ENCODE measurements at regions not wholly inside any gene's neighbourhood (a gene's known extent, or its start where the extent isn't known, plus 50 kb on each side); places are given as distances from the start of the nearest gene placed in this dataset.

DNA sequence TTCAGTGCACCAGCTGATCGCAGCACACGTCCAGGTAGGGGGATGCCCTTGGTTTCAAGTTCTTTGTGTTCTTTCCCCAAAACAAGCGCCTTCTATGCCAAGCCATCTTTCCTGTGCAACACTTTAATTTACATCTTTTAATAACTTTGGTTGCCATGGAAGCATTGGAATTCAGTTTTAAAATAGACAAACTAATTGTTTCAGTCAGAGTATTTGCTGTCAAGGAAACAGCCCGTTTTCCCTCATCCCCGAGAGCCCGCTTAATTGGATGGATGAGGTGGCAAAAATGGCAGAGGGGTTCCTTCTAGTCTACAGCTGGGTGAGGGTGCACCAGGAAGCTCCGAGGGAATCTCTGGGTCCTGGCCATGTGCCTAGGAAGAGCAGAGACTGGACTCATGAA is 793.7 kb upstream of the EEF2KMT start:
- H3K4me3 Mint-ChIP-seq: no peak overlapping the region

DNA sequence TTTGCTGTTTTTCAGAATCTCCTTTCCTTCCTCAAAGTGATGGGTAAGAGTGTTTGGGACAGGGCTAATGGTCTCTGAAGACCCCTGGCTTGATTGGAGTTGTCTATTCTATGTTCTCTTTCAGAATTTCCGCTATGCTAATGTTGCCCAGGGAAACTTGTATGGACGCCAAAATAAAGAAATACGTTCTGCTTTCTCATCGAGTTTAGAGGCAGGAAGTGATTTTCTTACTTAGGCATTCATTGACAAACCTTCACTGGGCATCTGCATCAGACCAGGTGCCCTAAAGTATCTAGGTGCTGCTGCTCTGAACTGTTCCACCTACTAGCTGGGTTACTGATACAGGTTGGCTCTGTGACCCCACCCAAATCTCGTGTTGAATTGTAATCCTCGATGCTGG is 787.9 kb upstream of the EEF2KMT start:
- Mint-ChIP-seq H3K9me3 (peaks cover 4% of the 10 kb centered on the region in 2 donors), H3K4me1 (ENCODE audit: low read depth) (no peaks in the 10 kb centered on the region), H3K27me3 (ENCODE audit: low read depth) (no peaks in the 10 kb centered on the region), H3K4me3 (no peak overlapping the region), H3K27ac (no peak overlapping the region), H3K36me3 (ENCODE audit: insufficient read depth in 2 of 2) (peaks cover 0 to 2% of the 10 kb centered on the region in 2 donors)
- ATAC-seq (replicated peaks in 1 of 2) (no peak), DNase-seq (no peak)

More for the DNA sequence above, 793.7 kb upstream of the EEF2KMT start:
- Mint-ChIP-seq H3K27ac (no peak overlapping the region), H3K27me3 (ENCODE audit: low read depth) (no peaks in the 10 kb centered on the region), H3K36me3 (ENCODE audit: insufficient read depth in 2 of 2) (peaks cover 0 to 2% of the 10 kb centered on the region in 2 donors), H3K4me1 (ENCODE audit: low read depth) (no peaks in the 10 kb centered on the region), H3K9me3 (peaks cover 2 to 8% of the 10 kb centered on the region in 2 donors)
- ATAC-seq (replicated peaks in 1 of 2): no peak
- DNase-seq: no peak

DNA sequence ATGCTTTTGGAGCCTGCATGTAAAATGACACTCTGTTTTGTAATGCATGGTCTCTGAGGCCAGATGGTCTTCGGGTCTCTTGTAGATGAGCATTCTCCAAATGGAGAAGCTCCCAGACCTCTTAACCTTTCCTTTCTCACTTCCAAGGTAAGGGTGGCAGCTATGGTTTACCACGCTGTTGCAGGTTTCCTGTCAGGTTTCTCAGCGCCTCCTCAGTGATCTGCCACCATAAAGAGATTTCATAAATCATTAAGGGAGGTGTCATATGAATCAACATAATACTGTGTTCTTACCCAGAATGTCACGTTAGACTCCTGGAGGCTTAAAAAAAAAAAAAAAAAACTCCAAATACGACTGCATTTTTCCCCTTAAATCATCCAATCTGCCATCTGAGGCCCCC is 787.4 kb upstream of the EEF2KMT start:
- no peak overlapping the region for H3K4me3 Mint-ChIP-seq
- H3K9me3 Mint-ChIP-seq: peaks cover 4% of the 10 kb centered on the region in 2 donors
- no peaks in the 10 kb centered on the region for H3K4me1 Mint-ChIP-seq (ENCODE audit: low read depth)
- ATAC-seq (replicated peaks in 1 of 2) (no peak), DNase-seq (no peak)
- no peaks in the 10 kb centered on the region for H3K27me3 Mint-ChIP-seq (ENCODE audit: low read depth)
- H3K27ac Mint-ChIP-seq: no peak overlapping the region
- peaks cover 0 to 2% of the 10 kb centered on the region in 2 donors for H3K36me3 Mint-ChIP-seq (ENCODE audit: insufficient read depth in 2 of 2)

DNA sequence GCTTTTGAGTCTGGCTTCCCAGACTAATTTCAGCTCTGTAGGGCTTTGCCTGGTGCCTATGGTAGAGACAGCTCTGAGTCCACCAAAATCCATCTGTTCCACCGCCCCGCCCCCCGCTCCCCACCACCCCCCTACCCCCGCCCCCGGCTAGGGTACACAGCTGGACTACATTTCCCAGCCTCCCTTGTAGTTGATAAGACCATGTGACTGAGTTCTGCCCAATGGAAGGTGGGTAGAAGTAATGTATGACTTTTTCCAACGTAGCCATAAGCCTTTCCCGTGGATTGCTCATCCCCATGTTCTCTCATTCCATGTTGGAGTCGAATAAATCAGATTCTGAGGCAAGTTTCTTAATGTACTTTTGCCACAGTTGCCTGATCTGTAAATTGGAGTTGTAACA is 786.7 kb upstream of the EEF2KMT start:
- Mint-ChIP-seq H3K27ac (no peak overlapping the region), H3K9me3 (peaks cover 4% of the 10 kb centered on the region in 2 donors), H3K4me1 (ENCODE audit: low read depth) (no peaks in the 10 kb centered on the region), H3K27me3 (ENCODE audit: low read depth) (no peaks in the 10 kb centered on the region), H3K36me3 (ENCODE audit: insufficient read depth in 2 of 2) (peaks cover 0 to 2% of the 10 kb centered on the region in 2 donors), H3K4me3 (no peak overlapping the region)
- ATAC-seq (replicated peaks in 1 of 2): no peak
- DNase-seq: no peak

DNA sequence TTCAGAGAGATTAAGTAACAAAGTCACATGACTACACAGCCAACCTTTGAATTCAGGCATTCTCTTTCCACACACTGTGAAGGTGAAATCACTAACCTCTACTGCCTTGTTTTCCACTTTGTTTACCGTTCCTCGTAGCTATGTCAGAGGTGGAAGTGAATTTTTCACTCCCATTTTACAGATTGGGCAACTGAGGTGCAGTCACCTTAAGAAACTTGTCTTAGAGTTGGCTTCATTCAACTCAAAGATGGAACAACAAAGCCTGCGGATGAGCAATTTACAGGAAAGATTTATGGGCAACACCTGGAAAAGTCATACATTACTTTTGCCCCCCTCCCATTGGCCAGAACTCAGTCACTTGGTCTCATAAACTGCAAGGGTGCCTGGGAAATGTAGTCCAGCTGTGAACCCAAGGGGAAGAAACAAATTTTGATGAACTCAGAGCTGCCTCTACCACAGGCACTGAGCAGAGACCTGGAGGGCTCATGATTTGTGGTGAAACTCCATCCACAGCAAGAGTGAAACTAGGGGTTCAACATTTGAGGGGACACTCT is 784.6 kb upstream of the EEF2KMT start:
- H3K4me3 Mint-ChIP-seq: no peak overlapping the region
- H3K36me3 Mint-ChIP-seq (ENCODE audit: insufficient read depth in 2 of 2): no peaks in the 10 kb centered on the region
- DNase-seq (no peak), ATAC-seq (replicated peaks in 1 of 2) (no peak)
- H3K27me3 Mint-ChIP-seq (ENCODE audit: low read depth): no peaks in the 10 kb centered on the region
- no peaks in the 10 kb centered on the region for H3K4me1 Mint-ChIP-seq (ENCODE audit: low read depth)
- no peak overlapping the region for H3K27ac Mint-ChIP-seq
- H3K9me3 Mint-ChIP-seq: peaks cover 0 to 4% of the 10 kb centered on the region in 2 donors

DNA sequence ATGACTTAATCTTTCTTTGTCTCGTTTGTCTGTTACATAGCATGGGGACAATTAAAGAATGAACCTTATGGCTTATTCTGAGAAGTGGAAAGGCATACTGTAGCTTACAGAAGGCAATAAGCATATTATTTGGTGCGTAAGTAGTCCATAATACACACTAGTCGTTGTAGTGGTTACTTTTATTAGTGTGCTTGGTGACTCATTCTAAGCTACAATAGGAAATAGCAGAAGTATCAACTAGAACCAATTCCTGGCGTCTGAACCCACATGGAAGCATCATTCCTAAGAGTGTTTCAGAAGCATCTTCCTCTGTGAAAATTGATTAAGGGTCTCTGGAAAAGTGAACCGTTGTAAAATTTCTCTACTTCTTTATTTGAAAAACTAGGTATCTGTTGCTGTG is 777.8 kb upstream of the EEF2KMT start:
- Mint-ChIP-seq H3K9me3 (peaks cover 2 to 9% of the 10 kb centered on the region in 2 donors), H3K27me3 (ENCODE audit: low read depth) (no peaks in the 10 kb centered on the region), H3K36me3 (ENCODE audit: insufficient read depth in 2 of 2) (no peaks in the 10 kb centered on the region), H3K4me3 (no peak overlapping the region), H3K4me1 (ENCODE audit: low read depth) (no peaks in the 10 kb centered on the region), H3K27ac (no peak overlapping the region)
- ATAC-seq (replicated peaks in 1 of 2) (no peak), DNase-seq (no peak)

DNA sequence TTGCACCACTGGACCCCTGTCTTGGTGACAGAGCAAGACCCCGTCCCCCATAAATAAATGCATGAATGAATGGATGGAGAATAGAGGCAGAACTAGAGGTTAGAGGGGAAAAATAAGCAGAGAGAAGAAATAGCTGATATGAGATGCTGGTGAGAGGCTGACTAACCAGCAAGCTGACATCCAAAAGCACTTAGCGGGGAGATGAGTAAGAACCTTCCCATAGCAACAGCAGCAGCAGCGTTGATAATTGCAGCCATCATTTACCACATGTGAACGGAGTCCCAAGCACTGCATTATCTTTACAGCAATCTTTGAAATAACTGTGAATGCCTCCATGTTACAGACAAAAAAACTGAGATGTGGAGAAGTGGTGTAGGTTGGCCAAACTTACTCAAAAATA is 777.3 kb upstream of the EEF2KMT start:
- DNase-seq (no peak), ATAC-seq (replicated peaks in 1 of 2) (no peak)
- no peak overlapping the region for H3K27ac Mint-ChIP-seq
- H3K9me3 Mint-ChIP-seq: peaks cover 2 to 9% of the 10 kb centered on the region in 2 donors
- H3K36me3 Mint-ChIP-seq (ENCODE audit: insufficient read depth in 2 of 2): no peaks in the 10 kb centered on the region
- H3K27me3 Mint-ChIP-seq (ENCODE audit: low read depth): no peaks in the 10 kb centered on the region
- no peaks in the 10 kb centered on the region for H3K4me1 Mint-ChIP-seq (ENCODE audit: low read depth)
- no peak overlapping the region for H3K4me3 Mint-ChIP-seq

DNA sequence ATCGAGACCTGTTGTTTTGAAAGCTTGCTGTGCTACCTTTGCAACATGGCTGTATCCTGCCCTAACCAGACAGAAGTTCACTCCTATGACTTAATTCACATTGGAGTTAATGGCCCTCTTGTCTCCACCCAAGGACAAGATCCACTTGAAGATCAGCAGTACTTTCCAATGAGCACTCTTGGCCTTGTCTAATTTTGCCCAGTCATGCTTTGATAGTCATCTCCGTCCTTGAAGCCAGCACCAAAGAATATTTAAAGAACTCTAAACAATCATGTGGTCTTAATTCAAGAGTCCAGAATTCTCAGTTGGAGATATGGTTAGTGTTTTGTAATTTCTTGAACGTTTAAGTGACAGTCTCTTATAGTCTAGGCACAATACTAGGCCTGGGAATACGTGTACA is 775.6 kb upstream of the EEF2KMT start:
- ATAC-seq (replicated peaks in 1 of 2) (no peak), DNase-seq (no peak)
- Mint-ChIP-seq H3K4me1 (ENCODE audit: low read depth) (no peaks in the 10 kb centered on the region), H3K4me3 (no peak overlapping the region), H3K27ac (no peak overlapping the region), H3K27me3 (ENCODE audit: low read depth) (no peaks in the 10 kb centered on the region), H3K36me3 (ENCODE audit: insufficient read depth in 2 of 2) (no peaks in the 10 kb centered on the region), H3K9me3 (peaks cover 2 to 9% of the 10 kb centered on the region in 2 donors)

DNA sequence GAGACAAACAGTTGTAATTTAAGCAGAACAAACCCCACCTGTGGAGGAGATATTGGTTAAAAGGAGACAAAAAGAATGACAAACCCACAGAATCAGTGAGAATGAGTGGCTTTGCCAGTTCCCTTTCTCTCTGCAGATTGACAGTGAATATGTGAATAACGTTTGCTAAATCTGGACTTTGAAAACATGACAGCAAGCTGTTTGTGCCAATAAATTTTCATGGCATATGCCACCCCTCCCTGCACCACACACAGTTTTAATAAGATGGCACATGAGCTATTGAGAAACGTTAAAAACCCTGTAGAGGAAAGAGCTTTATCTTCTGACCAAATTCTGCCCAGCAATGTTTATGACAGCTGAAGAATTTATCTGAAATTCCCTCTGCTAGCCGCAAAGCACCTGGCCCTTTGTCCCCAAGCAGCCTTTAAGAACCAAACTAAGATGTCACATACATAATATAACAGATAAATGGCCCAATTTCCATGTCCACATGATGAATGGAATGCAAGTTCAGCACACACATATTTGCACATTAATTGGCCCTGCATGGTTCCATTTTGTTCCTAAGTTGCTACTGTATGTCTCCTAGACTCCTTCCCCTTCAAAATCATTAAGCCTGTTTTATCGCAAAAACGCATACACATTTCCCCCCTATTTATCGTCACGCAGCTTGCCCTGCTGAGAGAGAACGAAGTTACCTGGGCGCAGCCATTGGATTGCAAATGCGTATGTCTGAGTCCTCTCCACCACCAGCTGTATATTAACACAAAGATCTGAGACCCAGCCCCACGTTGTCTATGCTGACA is 773.5 kb upstream of the EEF2KMT start:
- Mint-ChIP-seq H3K4me3 (no peak overlapping the region), H3K27ac (no peak overlapping the region), H3K9me3 (peaks cover 2 to 5% of the 10 kb centered on the region in 2 donors), H3K4me1 (ENCODE audit: low read depth) (no peaks in the 10 kb centered on the region), H3K27me3 (ENCODE audit: low read depth) (no peaks in the 10 kb centered on the region), H3K36me3 (ENCODE audit: insufficient read depth in 2 of 2) (no peaks in the 10 kb centered on the region)
- ATAC-seq (replicated peaks in 1 of 2): no peak
- DNase-seq: no peak

DNA sequence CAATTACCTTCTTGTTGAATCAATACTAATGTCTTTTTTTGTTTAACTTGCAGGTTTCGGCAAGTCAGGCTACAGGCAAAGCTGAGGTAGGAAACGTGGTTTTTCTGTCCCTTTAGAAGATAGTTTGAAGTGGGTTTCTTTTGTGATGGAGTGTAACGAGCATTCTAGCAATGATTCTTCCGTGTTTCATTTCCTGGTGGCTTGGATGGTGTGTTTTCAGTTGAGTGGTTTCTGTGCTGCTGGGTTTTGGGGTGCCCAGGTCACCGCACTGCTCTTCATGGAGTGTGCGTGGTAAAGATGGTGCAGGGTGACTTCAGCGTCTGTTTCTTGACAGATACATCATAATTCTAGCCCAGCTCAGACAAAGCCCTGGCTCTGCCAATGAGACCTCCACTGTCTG is 769.7 kb upstream of the EEF2KMT start:
- H3K9me3 Mint-ChIP-seq: peaks cover 2% of the 10 kb centered on the region in 2 donors
- H3K4me1 Mint-ChIP-seq (ENCODE audit: low read depth): no peaks in the 10 kb centered on the region
- ATAC-seq (replicated peaks in 1 of 2): no peak
- H3K36me3 Mint-ChIP-seq (ENCODE audit: insufficient read depth in 2 of 2): no peaks in the 10 kb centered on the region
- no peak for DNase-seq
- H3K27me3 Mint-ChIP-seq (ENCODE audit: low read depth): no peaks in the 10 kb centered on the region
- no peak overlapping the region for H3K4me3 Mint-ChIP-seq
- no peak overlapping the region for H3K27ac Mint-ChIP-seq

DNA sequence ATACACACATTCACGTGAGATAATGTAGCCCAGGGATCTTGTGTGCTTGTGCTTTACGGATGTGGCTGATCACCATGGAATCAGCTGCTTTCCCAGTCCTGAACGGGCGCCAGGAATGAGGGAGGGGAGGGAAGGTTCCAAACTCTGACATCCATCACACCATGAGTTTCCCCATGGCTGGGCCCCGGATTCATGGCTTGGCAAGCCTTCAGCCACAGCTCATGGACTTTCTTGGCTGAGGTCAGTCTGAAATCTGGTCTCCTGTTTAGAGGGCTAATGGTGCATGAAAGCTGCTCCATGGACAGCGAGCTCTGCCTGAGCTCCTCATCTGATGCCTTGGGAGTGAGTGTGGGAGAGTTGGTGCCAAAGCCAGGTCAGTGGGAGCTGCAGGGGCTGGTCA is 767.6 kb upstream of the EEF2KMT start:
- ATAC-seq (replicated peaks in 1 of 2) (no peak), DNase-seq (no peak)
- Mint-ChIP-seq H3K27ac (no peak overlapping the region), H3K27me3 (ENCODE audit: low read depth) (no peaks in the 10 kb centered on the region), H3K9me3 (peaks cover 2 to 5% of the 10 kb centered on the region in 2 donors), H3K4me1 (ENCODE audit: low read depth) (no peaks in the 10 kb centered on the region), H3K4me3 (no peak overlapping the region), H3K36me3 (ENCODE audit: insufficient read depth in 2 of 2) (no peaks in the 10 kb centered on the region)

DNA sequence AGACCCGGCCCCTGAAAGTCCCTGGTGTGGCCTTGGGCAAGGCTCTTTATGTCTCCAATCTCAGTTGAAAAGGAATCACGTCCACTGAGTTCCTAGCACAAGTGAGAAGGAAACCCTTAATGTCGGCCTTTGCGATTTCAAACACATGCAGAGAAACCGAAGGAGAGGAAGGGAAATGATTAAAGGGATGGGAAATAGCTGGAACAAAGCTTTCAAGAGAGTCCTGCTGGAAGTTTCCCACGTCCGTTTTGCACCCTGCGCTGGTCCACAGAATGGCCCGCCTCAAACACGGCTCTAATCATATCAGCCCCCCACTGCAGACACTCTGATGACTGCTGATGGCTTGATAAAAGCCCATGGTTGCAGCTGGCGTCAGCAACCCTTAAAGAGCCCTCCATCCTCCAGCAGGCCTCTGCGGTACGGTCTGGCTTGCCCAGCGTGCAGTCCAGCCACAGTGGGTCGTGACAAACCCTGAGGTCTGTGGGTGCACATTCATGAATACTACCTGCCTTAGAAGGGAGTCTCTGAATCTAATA is 765.5 kb upstream of the EEF2KMT start:
- H3K27ac Mint-ChIP-seq: no peak overlapping the region
- H3K27me3 Mint-ChIP-seq (ENCODE audit: low read depth): no peaks in the 10 kb centered on the region
- ATAC-seq (replicated peaks in 1 of 2) (no peak), DNase-seq (no peak)
- H3K4me1 Mint-ChIP-seq (ENCODE audit: low read depth): no peaks in the 10 kb centered on the region
- no peak overlapping the region for H3K4me3 Mint-ChIP-seq
- no peaks in the 10 kb centered on the region for H3K36me3 Mint-ChIP-seq (ENCODE audit: insufficient read depth in 2 of 2)
- H3K9me3 Mint-ChIP-seq: peaks cover 2 to 5% of the 10 kb centered on the region in 2 donors

DNA sequence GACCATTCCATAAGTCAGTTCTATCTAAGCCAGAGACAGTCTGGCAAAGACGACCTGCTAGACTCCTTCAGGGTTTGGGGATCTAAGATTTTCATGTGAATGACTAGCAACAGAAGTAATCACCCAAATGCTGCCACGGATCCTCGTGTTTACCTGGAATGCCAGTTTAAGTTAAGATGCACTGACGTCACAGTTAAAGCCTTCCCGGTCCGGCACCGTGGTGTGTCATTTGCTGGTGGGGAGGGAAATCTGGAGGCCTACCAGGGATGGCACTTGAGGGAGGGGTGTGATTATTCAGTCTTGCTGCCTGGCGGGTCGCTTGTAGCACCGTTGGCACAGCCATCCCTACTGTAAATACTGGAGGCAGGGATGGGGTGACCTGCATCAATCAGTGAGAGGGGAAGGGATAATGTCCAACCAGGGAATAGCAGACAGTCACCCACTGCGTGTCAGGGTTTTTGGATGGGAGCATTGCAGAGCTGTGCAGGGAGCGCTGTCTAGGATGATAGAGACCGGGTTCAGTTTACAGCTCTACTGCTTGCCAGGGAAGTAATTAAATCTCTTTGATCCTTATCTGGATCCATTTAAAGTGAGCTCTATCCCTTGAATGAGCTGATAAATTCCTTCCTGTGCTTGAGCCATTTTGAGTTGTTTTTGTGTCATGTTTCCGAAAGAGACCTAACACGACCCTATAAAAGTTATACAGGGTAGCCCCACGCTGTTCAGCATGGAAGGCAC is 764.7 kb upstream of the EEF2KMT start:
- ATAC-seq (replicated peaks in 1 of 2): no peak
- no peak for DNase-seq
- H3K27ac Mint-ChIP-seq: no peak overlapping the region
- H3K4me3 Mint-ChIP-seq: no peak overlapping the region
- H3K9me3 Mint-ChIP-seq: peaks cover 2 to 5% of the 10 kb centered on the region in 2 donors
- no peaks in the 10 kb centered on the region for H3K4me1 Mint-ChIP-seq (ENCODE audit: low read depth)
- no peaks in the 10 kb centered on the region for H3K27me3 Mint-ChIP-seq (ENCODE audit: low read depth)
- H3K36me3 Mint-ChIP-seq (ENCODE audit: insufficient read depth in 2 of 2): no peaks in the 10 kb centered on the region
